A673 (cell line): ENCODE measurements at regions not wholly inside any gene's neighbourhood (a gene's known extent, or its start where the extent isn't known, plus 50 kb on each side); places are given as distances from the start of the nearest gene placed in this dataset.

ENCODE experiments used
- BruUV-seq: library from RNA; stranded (reverse); fragments of 400-500 nt; replicated peaks from 2 replicates; lab custom pipeline; 2021; lab: Mats Ljungman, UMichigan
- CTCF ChIA-PET: fragments of 300-600 bp; sonication (Branson Sonifier 250); formaldehyde crosslinking; loops from one replicate; lab custom pipeline; 2022; ENCODE audit warnings: antibody characterized with exemption; lab: Charles Lee
- POLR2A ChIA-PET: fragments of 300-600 bp; sonication (Branson Sonifier 250); formaldehyde crosslinking; loops from one replicate; lab custom pipeline; 2022; ENCODE audit warnings: antibody characterized with exemption; ENCODE audit not compliant: low non-redundant PET; lab: Charles Lee
- DNase-seq: peaks from one replicate; pipeline ENCODE4 v3.0.0-alpha.2; 2015; ENCODE audit warnings: low spot score
- H3K27ac ChIP-seq: fragments of 200-600 bp; sonication (generic); 2 replicates; pipeline ENCODE4 v1.5.1; 2016; ENCODE audit warnings: mixed run types, low read depth, mild to moderate bottlenecking, mixed read lengths, antibody characterized with exemption, low read length; ENCODE audit not compliant: poor library complexity, severe bottlenecking
- H3K27me3 ChIP-seq: fragments of 200-600 bp; sonication (generic); replicated peaks from 2 replicates; pipeline ENCODE4 v1.6.1; 2017; ENCODE audit warnings: mixed run types, low read depth, mild to moderate bottlenecking, mixed read lengths, antibody characterized with exemption, low read length; ENCODE audit not compliant: insufficient read depth, poor library complexity
- H3K36me3 ChIP-seq: fragments of 200-600 bp; sonication (generic); 2 replicates; pipeline ENCODE4 v1.6.1; 2016; ENCODE audit warnings: mixed run types, mild to moderate bottlenecking, mixed read lengths, antibody characterized with exemption, low read length; ENCODE audit not compliant: insufficient read depth, poor library complexity, severe bottlenecking
- H3K4me1 ChIP-seq: fragments of 200-600 bp; sonication (generic); 2 replicates; pipeline ENCODE4 v1.6.1; 2017; ENCODE audit warnings: mixed run types, mild to moderate bottlenecking, mixed read lengths, antibody characterized with exemption, low read length; ENCODE audit not compliant: insufficient read depth, poor library complexity, severe bottlenecking
- H3K4me3 ChIP-seq: fragments of 200-600 bp; sonication (generic); 2 replicates; pipeline ENCODE4 v1.5.1; 2016; ENCODE audit warnings: low read depth, mixed run types, mild to moderate bottlenecking, mixed read lengths, low read length; ENCODE audit not compliant: poor library complexity, severe bottlenecking
- H3K9me3 ChIP-seq: fragments of 200-600 bp; sonication (generic); 2 replicates; pipeline ENCODE4 v1.6.1; 2016; ENCODE audit warnings: mixed run types, low read depth, mild to moderate bottlenecking, mixed read lengths, antibody characterized with exemption, low read length; ENCODE audit not compliant: poor library complexity, severe bottlenecking
- CTCF ChIP-seq: fragments of 300-800, 200-600 bp; sonication (generic); conservative IDR thresholded peaks from 2 replicates; pipeline ENCODE4 v1.5.1; 2017; ENCODE audit warnings: low read depth, mild to moderate bottlenecking, antibody characterized with exemption, low read length, moderate library complexity, mixed read lengths
- EZH2 ChIP-seq: fragments of 200-600 bp; sonication (generic); IDR thresholded peaks from 2 replicates; pipeline ENCODE4 v1.6.1; 2017; ENCODE audit warnings: borderline replicate concordance, low read depth, mild to moderate bottlenecking, mixed read lengths, antibody characterized with exemption, low read length; ENCODE audit not compliant: poor library complexity, severe bottlenecking
- intact Hi-C: fragments of 100-400 bp; cut with micrococcal nuclease; formaldehyde crosslinking; loops from one replicate; pipeline ENCODE4 v1.10.0; 2022; ENCODE audit not compliant: unreplicated experiment

- intact Hi-C loops = no loop called here
- H3K4me1 ChIP-seq = no peaks in the 10 kb centered on the region
- no peak overlapping the region for H3K4me3 ChIP-seq
- H3K27ac ChIP-seq = no peak overlapping the region
- no TSS peak for BruUV-seq
- H3K27me3 ChIP-seq = peaks cover 7% of the 10 kb centered on the region
- no peaks in the 10 kb centered on the region for H3K9me3 ChIP-seq
- no peaks in the 10 kb centered on the region for H3K36me3 ChIP-seq
- TF ChIP-seq CTCF (no peak), EZH2 (no peak)
- POLR2A ChIA-PET = no interaction called here
- no peak for DNase-seq
- CTCF ChIA-PET = no interaction called here
Observed at GRCh38 chr14:35971965-35972630, 146.0 kb downstream of the BRMS1L start.

- DNase-seq = no peak
- no TSS peak for BruUV-seq
- Histone ChIP-seq H3K9me3 (no peaks in the 10 kb centered on the region), H3K27me3 (peaks cover 7% of the 10 kb centered on the region), H3K4me1 (no peaks in the 10 kb centered on the region), H3K36me3 (no peaks in the 10 kb centered on the region), H3K27ac (no peak overlapping the region), H3K4me3 (no peak overlapping the region)
- CTCF ChIA-PET = no interaction called here
- intact Hi-C loops = no loop called here
- POLR2A ChIA-PET = no interaction called here
- TF ChIP-seq EZH2 = no peak
- TF ChIP-seq CTCF = no peak
Observed at GRCh38 chr14:35969310-35969709, 143.2 kb downstream of the BRMS1L start.

GRCh38 chr14:35965400-35965799 is 139.3 kb downstream of the BRMS1L start:
- no peaks in the 10 kb centered on the region for H3K36me3 ChIP-seq
- ChIA-PET CTCF (no interaction called here), POLR2A (no interaction called here)
- BruUV-seq = no TSS peak
- DNase-seq = no peak
- peaks cover 6% of the 10 kb centered on the region for H3K27me3 ChIP-seq
- H3K27ac ChIP-seq = no peak overlapping the region
- intact Hi-C loops = no loop called here
- no peak overlapping the region for H3K4me3 ChIP-seq
- no peak for TF ChIP-seq CTCF
- H3K4me1 ChIP-seq = no peaks in the 10 kb centered on the region
- H3K9me3 ChIP-seq = no peaks in the 10 kb centered on the region
